K562 (cell line): ENCODE measurements at regions not wholly inside any gene's neighbourhood (a gene's known extent, or its start where the extent isn't known, plus 50 kb on each side); places are given as distances from the start of the nearest gene placed in this dataset.

Source experiments
- CTCF ChIP-seq, 3 experiments: IDR thresholded peaks in 2 of 3; conservative IDR thresholded peaks in 1 of 3; 2 replicates each; pipeline ENCODE4 v1.5.1; 2011 to 2012; ENCODE audit warnings: low read length in 3 of 3, mild to moderate bottlenecking in 3 of 3, control low read depth in 2 of 3, improper control_type of control experiment in 1 of 3, inconsistent platforms in 1 of 3, low read depth in 1 of 3, mixed read lengths in 1 of 3, moderate library complexity in 1 of 3; ENCODE audit not compliant: insufficient read depth in 2 of 3
- EHMT2 ChIP-seq: fragments of 450-650 bp; IDR thresholded peaks from 2 replicates; pipeline ENCODE4 v1.6.1; 2018; ENCODE audit warnings: antibody characterized with exemption
- FOXM1 ChIP-seq, 2 experiments: fragments of 450-650 bp in 1 of 2; sonication (generic) in 1 of 2; formaldehyde crosslinking in 1 of 2; IDR thresholded peaks; 2 replicates each; pipeline versions ENCODE4 v1.6.1 to v1.9.0; 2017 to 2022; ENCODE audit warnings: low read depth in 2 of 2, mild to moderate bottlenecking in 2 of 2, missing genetic modification reagents in 1 of 2, moderate library complexity in 1 of 2
- JUND ChIP-seq, 2 experiments: IDR thresholded peaks; 2 replicates in 1 of 2; 3 replicates in 1 of 2; pipeline ENCODE4 v1.6.1; 2011; ENCODE audit warnings: borderline replicate concordance in 2 of 2, low read depth in 2 of 2, low read length in 2 of 2, improper control_type of control experiment in 1 of 2, missing biosample characterization in 1 of 2, missing genetic modification characterization in 1 of 2, missing genetic modification reagents in 1 of 2
- KDM1A ChIP-seq, 2 experiments: fragments of 450-650 bp; IDR thresholded peaks; 2 replicates each; pipeline ENCODE4 v1.6.1; 2016; ENCODE audit warnings: mild to moderate bottlenecking in 2 of 2
- RFX5 ChIP-seq: IDR thresholded peaks from 2 replicates; pipeline ENCODE4 v1.6.1; 2011; ENCODE audit warnings: low read depth, mild to moderate bottlenecking, improper control_type of control experiment, low read length
- SOX6 ChIP-seq: fragments of 450-650 bp; IDR thresholded peaks from 2 replicates; pipeline ENCODE4 v1.6.1; 2014; ENCODE audit warnings: mild to moderate bottlenecking

- TF ChIP-seq SOX6 (no peak), CTCF (IDR thresholded peaks at IDR 0.05 in 2 of 3, conservative IDR thresholded peaks at IDR 0.05 in 1 of 3; ENCODE audit: insufficient read depth in 2 of 3, low read depth in 1 of 3, low read length in 3 of 3) (no peak), EHMT2 (no peak), RFX5 (no peak), KDM1A (IDR thresholded peaks at IDR 0.05) (no peak), JUND (IDR thresholded peaks at IDR 0.05; ENCODE audit: borderline replicate concordance, low read depth, low read length) (peak; percentile 56; the same call in 1 of the 2 replicates), JUND (tag; IDR thresholded peaks at IDR 0.05; ENCODE audit: borderline replicate concordance, low read depth, low read length) (no peak; the same call in 2 of the 3 replicates), FOXM1 (IDR thresholded peaks at IDR 0.05; ENCODE audit: low read depth) (no peak), FOXM1 (CRISPR knock-in tag; IDR thresholded peaks at IDR 0.05; ENCODE audit: low read depth) (no peak)
Observed at GRCh38 chr10:21285742-21286331, 239.6 kb downstream of the SKIDA1 start.
